ENCODE measurements at regions not wholly inside any gene's neighbourhood (a gene's known extent, or its start where the extent isn't known, plus 50 kb on each side); places are given as distances from the start of the nearest gene placed in this dataset.
A peak's percentile ranks its signal among the peaks of the same experiment; 100 is the strongest.

DNA sequence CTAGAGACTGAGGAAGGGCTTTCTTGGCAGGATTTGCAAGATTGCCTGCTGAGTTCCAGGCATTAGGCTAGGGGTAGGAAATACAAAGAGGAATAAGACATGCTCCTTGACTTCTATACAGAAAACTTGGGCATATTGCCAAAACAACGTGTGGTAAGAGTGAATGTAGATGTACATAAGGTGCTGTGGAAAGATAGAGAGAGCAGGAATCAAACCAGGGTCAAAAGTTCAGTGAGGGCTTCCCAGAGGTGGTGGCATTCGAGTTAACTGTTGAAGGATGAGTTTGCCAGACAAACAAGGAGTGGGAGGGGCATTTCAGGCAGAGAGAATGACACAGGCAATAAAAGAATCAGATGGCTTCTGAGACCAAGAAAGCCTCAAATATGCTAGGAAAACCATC, 187.9 kb downstream of the KDR start:
- H3K9me3 Mint-ChIP-seq, result no peaks in the 10 kb centered on the region
- Histone ChIP-seq H3K4me3 (ENCODE audit: low read length) (no peak overlapping the region), H3K27me3 (ENCODE audit: control insufficient read depth, insufficient read depth, low read length) (no peaks in the 10 kb centered on the region), H3K4me1 (ENCODE audit: control insufficient read depth, insufficient read depth, low read length) (peaks cover 16% of the 10 kb centered on the region), H3K36me3 (ENCODE audit: control insufficient read depth, insufficient read depth, low read length) (no peaks in the 10 kb centered on the region), H3K9me3 (ENCODE audit: control insufficient read depth, insufficient read depth, low read length) (no peaks in the 10 kb centered on the region), H3K27ac (ENCODE audit: low read length) (no peak overlapping the region)
- WGBS (ENCODE audit: insufficient coverage), result 7% methylated on average over 2 of the region's 2 CpGs
- no peak overlapping the region for H3K4me3 Mint-ChIP-seq
- H3K27ac Mint-ChIP-seq, result no peak overlapping the region
- no peaks in the 10 kb centered on the region for H3K36me3 Mint-ChIP-seq
- ATAC-seq (no peak), DNase-seq (peak in 1 of 2 donors; percentile 24)
- H3K4me1 Mint-ChIP-seq, result peaks cover 14 to 17% of the 10 kb centered on the region in 2 donors
- peaks cover 0 to 7% of the 10 kb centered on the region in 2 donors for H3K27me3 Mint-ChIP-seq (ENCODE audit: low read depth in 2 of 2)
- intact Hi-C loops (cut with micrococcal nuclease), result no loop called here
- no peak for TF ChIP-seq CTCF (IDR thresholded peaks at IDR 0.05)

DNA sequence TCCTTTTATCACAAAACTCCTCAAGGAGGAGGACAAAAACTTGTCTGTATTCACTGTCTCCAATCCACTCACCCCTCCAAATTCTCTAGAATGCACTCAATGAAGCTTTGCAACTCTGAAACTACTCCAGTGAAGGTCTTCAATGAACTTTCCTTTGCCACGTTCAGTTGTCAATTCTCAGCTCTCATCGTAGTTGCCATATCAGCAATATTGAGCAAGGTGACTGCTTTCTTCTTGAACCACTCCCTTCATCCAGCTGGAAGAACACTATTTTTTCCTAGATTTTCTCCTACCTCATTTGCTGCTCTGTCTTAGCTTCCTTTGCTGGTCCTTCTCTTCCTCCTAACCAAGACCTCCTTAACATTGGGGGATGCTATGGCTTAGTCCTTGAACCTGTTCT, 191.8 kb downstream of the KDR start:
- Mint-ChIP-seq H3K9me3 (no peaks in the 10 kb centered on the region), H3K27me3 (ENCODE audit: low read depth in 2 of 2) (peaks cover 0 to 7% of the 10 kb centered on the region in 2 donors), H3K36me3 (no peaks in the 10 kb centered on the region), H3K4me3 (no peak overlapping the region), H3K27ac (no peak overlapping the region), H3K4me1 (no peaks in the 10 kb centered on the region)
- no peak overlapping the region for H3K4me3 ChIP-seq (ENCODE audit: low read length)
- H3K4me1 ChIP-seq (ENCODE audit: control insufficient read depth, insufficient read depth, low read length), result no peaks in the 10 kb centered on the region
- WGBS (ENCODE audit: insufficient coverage), result 98% methylated on average over 2 of the region's 2 CpGs
- no peaks in the 10 kb centered on the region for H3K36me3 ChIP-seq (ENCODE audit: control insufficient read depth, insufficient read depth, low read length)
- intact Hi-C loops (cut with micrococcal nuclease), result no loop called here
- no peak overlapping the region for H3K27ac ChIP-seq (ENCODE audit: low read length)
- ATAC-seq, result no peak
- no peaks in the 10 kb centered on the region for H3K9me3 ChIP-seq (ENCODE audit: control insufficient read depth, insufficient read depth, low read length)
- TF ChIP-seq CTCF (IDR thresholded peaks at IDR 0.05), result no peak
- DNase-seq, result no peak
- no peaks in the 10 kb centered on the region for H3K27me3 ChIP-seq (ENCODE audit: control insufficient read depth, insufficient read depth, low read length)

DNA sequence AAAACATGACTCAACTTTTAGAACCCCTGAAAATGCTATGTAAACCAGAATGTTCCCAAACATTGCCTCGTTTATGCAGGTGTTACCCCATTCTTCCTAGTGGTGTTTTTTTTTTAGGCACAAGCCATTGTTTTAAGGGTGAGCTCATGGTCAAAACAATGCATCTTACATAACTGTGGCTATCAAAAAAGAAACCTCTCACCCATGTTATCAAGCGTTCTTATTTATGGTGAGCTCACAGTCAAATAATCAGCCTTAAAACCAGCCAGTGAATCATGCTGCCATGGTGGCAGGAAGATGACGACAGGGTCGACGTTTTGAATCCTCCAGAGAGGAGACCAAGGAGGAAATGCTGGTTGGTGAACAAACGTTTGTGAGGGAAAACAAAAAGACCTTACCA, 195.2 kb downstream of the KDR start:
- H3K27me3 ChIP-seq (ENCODE audit: control insufficient read depth, insufficient read depth, low read length), result no peaks in the 10 kb centered on the region
- H3K4me3 Mint-ChIP-seq, result no peak overlapping the region
- H3K4me1 ChIP-seq (ENCODE audit: control insufficient read depth, insufficient read depth, low read length), result no peaks in the 10 kb centered on the region
- intact Hi-C loops (cut with micrococcal nuclease), result no loop called here
- no peaks in the 10 kb centered on the region for H3K27me3 Mint-ChIP-seq (ENCODE audit: low read depth in 2 of 2)
- no peak overlapping the region for H3K27ac ChIP-seq (ENCODE audit: low read length)
- ATAC-seq (peak in 1 of 3 donors; percentile 24), DNase-seq (no peak)
- no peak overlapping the region for H3K27ac Mint-ChIP-seq
- 29% methylated on average over 6 of the region's 6 CpGs for WGBS (ENCODE audit: insufficient coverage)
- no peak overlapping the region for H3K4me3 ChIP-seq (ENCODE audit: low read length)
- H3K4me1 Mint-ChIP-seq, result no peaks in the 10 kb centered on the region
- no peaks in the 10 kb centered on the region for H3K36me3 ChIP-seq (ENCODE audit: control insufficient read depth, insufficient read depth, low read length)
- H3K36me3 Mint-ChIP-seq, result no peaks in the 10 kb centered on the region
- H3K9me3 ChIP-seq (ENCODE audit: control insufficient read depth, insufficient read depth, low read length), result no peaks in the 10 kb centered on the region
- peaks cover 0 to 2% of the 10 kb centered on the region in 2 donors for H3K9me3 Mint-ChIP-seq
- no peak for TF ChIP-seq CTCF (IDR thresholded peaks at IDR 0.05)

DNA sequence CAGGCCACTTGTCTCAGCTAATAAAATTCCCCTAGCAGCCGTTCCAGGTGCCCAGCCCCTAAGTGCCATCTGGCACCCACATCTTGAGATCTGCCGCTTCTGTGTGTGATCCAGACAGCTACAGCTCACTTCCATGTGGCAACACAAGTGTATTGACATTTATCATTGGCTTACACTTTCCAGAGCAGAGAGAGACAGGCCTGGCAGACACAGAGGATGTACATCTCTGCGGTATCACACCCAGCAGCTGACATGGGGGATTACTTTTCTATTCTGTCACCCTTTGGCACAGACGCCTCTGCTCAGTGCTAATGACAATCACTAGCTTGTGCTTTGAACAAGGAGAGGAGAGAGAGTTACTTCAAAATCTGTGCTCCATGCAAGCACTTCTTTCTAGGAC, 195.9 kb downstream of the KDR start:
- no peak for TF ChIP-seq CTCF (IDR thresholded peaks at IDR 0.05)
- no peak for DNase-seq

More for the DNA sequence above, 195.9 kb downstream of the KDR start:
- Mint-ChIP-seq H3K27ac (no peak overlapping the region), H3K4me1 (no peaks in the 10 kb centered on the region), H3K9me3 (peaks cover 0 to 2% of the 10 kb centered on the region in 2 donors), H3K4me3 (no peak overlapping the region), H3K36me3 (no peaks in the 10 kb centered on the region), H3K27me3 (ENCODE audit: low read depth in 2 of 2) (no peaks in the 10 kb centered on the region)
- peak; percentile 63 to 89 (median 83) for ATAC-seq
- no peak overlapping the region for H3K4me3 ChIP-seq (ENCODE audit: low read length)
- H3K36me3 ChIP-seq (ENCODE audit: control insufficient read depth, insufficient read depth, low read length), result no peaks in the 10 kb centered on the region
- H3K4me1 ChIP-seq (ENCODE audit: control insufficient read depth, insufficient read depth, low read length), result no peaks in the 10 kb centered on the region
- H3K9me3 ChIP-seq (ENCODE audit: control insufficient read depth, insufficient read depth, low read length), result no peaks in the 10 kb centered on the region
- intact Hi-C loops (cut with micrococcal nuclease), result no loop called here
- no peak overlapping the region for H3K27ac ChIP-seq (ENCODE audit: low read length)
- WGBS (ENCODE audit: insufficient coverage), result 89% methylated on average over 4 of the region's 4 CpGs
- no peaks in the 10 kb centered on the region for H3K27me3 ChIP-seq (ENCODE audit: control insufficient read depth, insufficient read depth, low read length)
